BJ (cell line): ENCODE measurements at regions not wholly inside any gene's neighbourhood (a gene's known extent, or its start where the extent isn't known, plus 50 kb on each side); places are given as distances from the start of the nearest gene placed in this dataset.
A peak's percentile ranks its signal among the peaks of the same experiment; 100 is the strongest.
"Not testable (repeated sequence)": the region's sequence is repeated elsewhere in the genome, so short reads cannot be mapped to it uniquely, and the experiment has no call there.

Source experiments
- CTCF ChIA-PET: fragments of 350-600 bp; formaldehyde crosslinking; extraction: SDS; loops from one replicate; lab custom pipeline; 2021; ENCODE audit warnings: antibody characterized with exemption, inconsistent platforms; lab: Yijun Ruan, JAX
- POLR2A ChIA-PET: fragments of 300-600 bp; sonication (Branson Sonifier 250); formaldehyde crosslinking; extraction: SDS; loops from one replicate; lab custom pipeline; 2021; ENCODE audit warnings: antibody characterized with exemption; lab: Charles Lee
- DNase-seq: peaks from one replicate; pipeline ENCODE4 v3.0.0-alpha.2; 2011; ENCODE audit warnings: low read depth
- H3K27me3 ChIP-seq: 2 replicates; pipeline ENCODE4 v1.6.0; 2011; ENCODE audit warnings: low read length; ENCODE audit not compliant: control insufficient read depth, insufficient read depth
- H3K36me3 ChIP-seq: 2 replicates; pipeline ENCODE4 v1.5.1; 2011; ENCODE audit warnings: low read length; ENCODE audit not compliant: control insufficient read depth, insufficient read depth
- H3K4me3 ChIP-seq: 2 replicates; pipeline ENCODE4 v1.5.1; 2011; ENCODE audit warnings: low read depth, mild to moderate bottlenecking, control low read depth, low read length
- TF ChIP-seq, protein P1 (sequence below): IDR thresholded peaks from 2 replicates; pipeline ENCODE4 v1.5.1; 2011; ENCODE audit warnings: low read depth, mild to moderate bottlenecking, control low read depth, inconsistent platforms, low read length, moderate library complexity; ENCODE audit not compliant: insufficient read depth

DNA sequence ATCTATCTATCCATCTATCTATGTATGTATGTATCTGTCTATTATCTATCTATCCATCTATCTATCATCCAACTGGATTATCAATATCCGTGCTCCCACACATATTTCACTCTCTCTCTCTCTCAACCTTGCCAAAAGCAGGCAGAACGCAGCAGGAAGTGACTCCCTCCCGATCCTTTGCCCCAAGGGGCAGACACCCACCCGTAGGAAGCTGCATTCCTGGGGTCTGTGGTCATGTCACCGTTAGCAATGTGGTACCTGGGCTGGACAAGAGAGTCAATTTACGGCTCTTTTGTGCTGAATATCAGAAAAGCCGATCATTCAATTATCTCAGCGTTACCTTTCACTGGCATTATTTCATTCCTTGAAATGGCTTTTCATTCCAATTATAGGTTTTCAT lies 119.6 kb upstream of the PPP2R3B start:
- TF ChIP-seq, protein P1, sequence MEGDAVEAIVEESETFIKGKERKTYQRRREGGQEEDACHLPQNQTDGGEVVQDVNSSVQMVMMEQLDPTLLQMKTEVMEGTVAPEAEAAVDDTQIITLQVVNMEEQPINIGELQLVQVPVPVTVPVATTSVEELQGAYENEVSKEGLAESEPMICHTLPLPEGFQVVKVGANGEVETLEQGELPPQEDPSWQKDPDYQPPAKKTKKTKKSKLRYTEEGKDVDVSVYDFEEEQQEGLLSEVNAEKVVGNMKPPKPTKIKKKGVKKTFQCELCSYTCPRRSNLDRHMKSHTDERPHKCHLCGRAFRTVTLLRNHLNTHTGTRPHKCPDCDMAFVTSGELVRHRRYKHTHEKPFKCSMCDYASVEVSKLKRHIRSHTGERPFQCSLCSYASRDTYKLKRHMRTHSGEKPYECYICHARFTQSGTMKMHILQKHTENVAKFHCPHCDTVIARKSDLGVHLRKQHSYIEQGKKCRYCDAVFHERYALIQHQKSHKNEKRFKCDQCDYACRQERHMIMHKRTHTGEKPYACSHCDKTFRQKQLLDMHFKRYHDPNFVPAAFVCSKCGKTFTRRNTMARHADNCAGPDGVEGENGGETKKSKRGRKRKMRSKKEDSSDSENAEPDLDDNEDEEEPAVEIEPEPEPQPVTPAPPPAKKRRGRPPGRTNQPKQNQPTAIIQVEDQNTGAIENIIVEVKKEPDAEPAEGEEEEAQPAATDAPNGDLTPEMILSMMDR, result no peak
- no peaks in the 10 kb centered on the region for H3K36me3 ChIP-seq
- ChIA-PET CTCF (no interaction called here), POLR2A (no interaction called here)
- DNase-seq, result no peak
- no peaks in the 10 kb centered on the region; the same call in none of the 2 replicates for H3K27me3 ChIP-seq
- H3K4me3 ChIP-seq, result no peak overlapping the region

DNA sequence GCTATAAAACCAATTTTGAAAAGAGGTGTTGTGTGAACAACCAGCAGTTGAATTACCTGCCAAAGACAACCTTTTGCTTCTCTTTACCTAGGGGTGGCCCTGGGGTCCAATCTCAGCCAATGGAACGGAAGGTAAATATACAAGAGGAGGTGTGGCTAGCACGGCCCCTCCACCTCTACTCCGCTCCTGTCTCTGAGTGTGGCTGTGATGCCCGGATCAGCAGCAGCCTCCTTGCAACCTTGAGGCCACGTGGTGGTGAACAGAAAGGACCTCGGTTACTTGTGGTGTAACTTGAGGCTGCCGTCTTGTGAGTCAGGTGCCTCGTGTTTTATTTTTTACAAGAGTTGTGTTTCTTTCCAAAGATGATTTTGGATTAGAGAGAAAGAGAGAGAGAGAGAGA lies 121.5 kb upstream of the PPP2R3B start:
- POLR2A ChIA-PET, result no interaction called here
- no peaks in the 10 kb centered on the region for H3K36me3 ChIP-seq
- CTCF ChIA-PET, result no interaction called here
- TF ChIP-seq, protein P1, result no peak
- no peaks in the 10 kb centered on the region; the same call in none of the 2 replicates for H3K27me3 ChIP-seq
- no peak for DNase-seq
- H3K4me3 ChIP-seq, result no peak overlapping the region

DNA sequence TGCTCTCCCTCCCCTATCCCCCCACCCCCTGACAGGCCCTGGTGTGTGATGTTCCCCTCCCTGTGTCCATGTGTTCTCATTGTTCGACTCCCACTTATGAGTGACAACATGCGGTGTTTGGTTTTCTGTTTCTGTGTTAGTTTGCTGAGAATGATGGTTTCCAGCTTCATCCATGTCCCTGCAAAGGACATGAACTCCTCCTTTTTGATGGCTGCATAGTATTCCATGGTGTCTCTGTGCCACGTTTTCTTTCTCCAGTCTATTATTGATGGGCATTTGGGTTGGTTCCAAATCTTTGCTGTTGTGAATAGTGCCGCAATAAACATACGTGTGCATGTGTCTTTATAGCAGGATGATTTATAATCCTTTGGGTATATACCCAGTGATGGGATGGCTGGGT lies 121.8 kb upstream of the SHOX start:
- POLR2A ChIA-PET, DNase-seq, H3K4me3 ChIP-seq, H3K36me3 ChIP-seq, CTCF ChIA-PET, H3K27me3 ChIP-seq: not testable (repeated sequence)

DNA sequence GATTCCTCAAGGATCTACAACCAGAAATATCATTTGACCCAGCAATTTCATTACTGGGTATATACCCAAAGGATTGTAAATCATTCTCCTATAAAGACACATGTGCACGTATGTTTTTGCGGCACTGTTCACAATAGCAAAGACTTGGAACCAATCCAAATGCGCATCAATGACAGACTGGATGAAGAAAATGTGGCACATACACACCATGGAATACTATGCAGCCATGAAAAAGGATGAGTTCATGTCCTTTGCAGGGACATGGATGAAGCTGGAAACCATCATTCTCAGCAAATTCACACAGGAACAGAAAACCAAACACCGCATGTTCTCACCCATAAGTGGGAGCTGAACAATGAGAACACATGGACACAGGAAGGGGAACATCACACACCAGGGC lies 119.5 kb upstream of the SHOX start:
- H3K36me3 ChIP-seq, DNase-seq, H3K27me3 ChIP-seq, H3K4me3 ChIP-seq, POLR2A ChIA-PET, CTCF ChIA-PET: not testable (repeated sequence)

DNA sequence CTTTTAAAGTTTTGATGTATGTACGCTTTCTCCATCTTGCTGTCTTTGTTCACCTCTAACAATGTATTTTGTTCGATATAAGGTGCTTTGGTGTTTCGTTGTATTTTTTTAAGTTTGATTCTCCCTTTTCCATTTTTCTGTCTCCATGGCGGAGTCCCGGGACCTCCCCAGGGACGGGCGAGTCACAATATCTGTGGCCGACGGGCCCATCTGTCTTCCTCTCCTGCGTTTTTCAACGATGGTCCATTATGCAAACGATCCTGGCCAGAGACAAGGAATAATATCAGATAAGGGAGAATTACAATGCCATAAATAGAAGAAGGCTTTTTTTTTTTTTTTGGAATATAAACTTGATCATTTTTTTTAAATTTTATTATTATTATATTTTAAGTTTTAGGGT lies 112.3 kb upstream of the SHOX start:
- no peak for DNase-seq
- H3K36me3 ChIP-seq, result no peaks in the 10 kb centered on the region
- no peak overlapping the region for H3K4me3 ChIP-seq
- ChIA-PET POLR2A (no interaction called here), CTCF (no interaction called here)
- TF ChIP-seq, protein P1, result no peak
- H3K27me3 ChIP-seq, result peaks cover 6% of the 10 kb centered on the region

DNA sequence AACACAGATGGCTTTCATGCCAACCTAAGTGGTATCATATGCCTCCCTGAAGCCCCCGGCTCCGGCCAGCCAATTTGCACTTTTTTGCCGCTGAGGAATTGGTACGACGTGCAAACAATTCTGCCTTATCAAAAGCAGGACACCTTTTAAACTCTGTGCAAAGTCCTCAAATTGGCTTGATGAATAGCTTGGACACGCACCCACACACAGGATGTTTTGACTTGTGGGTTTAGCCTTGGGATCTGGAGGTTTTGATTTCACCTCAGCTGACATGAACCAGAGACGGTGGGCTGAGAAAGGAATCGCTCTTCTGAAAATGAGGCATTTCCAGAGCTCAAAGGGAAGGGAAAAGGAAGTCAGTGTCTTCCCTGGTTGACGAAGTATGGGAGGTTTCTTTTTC lies 110.8 kb upstream of the SHOX start:
- TF ChIP-seq, protein P1, result no peak
- no peak for DNase-seq
- ChIA-PET CTCF (no interaction called here), POLR2A (no interaction called here)
- H3K27me3 ChIP-seq, result peaks cover 6% of the 10 kb centered on the region
- H3K4me3 ChIP-seq, result peak overlapping the region; percentile 8; the same call in 1 of the 2 replicates
- no peaks in the 10 kb centered on the region for H3K36me3 ChIP-seq
